ENCODE measurements at regions not wholly inside any gene's neighbourhood (a gene's known extent, or its start where the extent isn't known, plus 50 kb on each side); places are given as distances from the start of the nearest gene placed in this dataset.

GRCh38 chr16:72645538-72645937 is 402.4 kb downstream of the ZFHX3 start:
- no peak for DNase-seq (ENCODE audit: low spot score)
- Histone ChIP-seq H3K4me2 (no peak overlapping the region), H3K36me3 (replicated peaks; ENCODE audit: insufficient read depth, low read depth) (no peaks in the 10 kb centered on the region), H3K27ac (no peak overlapping the region), H3K4me1 (ENCODE audit: insufficient read depth) (no peaks in the 10 kb centered on the region), H2AFZ (no peak overlapping the region), H3K9me3 (ENCODE audit: low read depth) (peaks cover 2% of the 10 kb centered on the region), H4K20me1 (ENCODE audit: insufficient read depth, poor library complexity, severe bottlenecking) (no peaks in the 10 kb centered on the region), H3K79me2 (no peaks in the 10 kb centered on the region), H3K27me3 (no peaks in the 10 kb centered on the region), H3K4me3 (no peak overlapping the region), H3K9me2 (replicated peaks; ENCODE audit: insufficient read depth) (no peaks in the 10 kb centered on the region)
- no peak for TF ChIP-seq EZH2phosphoT487 (IDR thresholded peaks at IDR 0.05; ENCODE audit: low read depth, severe bottlenecking, unreplicated experiment)
- no peak for TF ChIP-seq EZH2 (IDR thresholded peaks at IDR 0.05; ENCODE audit: borderline replicate concordance)
- TF ChIP-seq CTCF (IDR thresholded peaks at IDR 0.05; ENCODE audit: poor library complexity): no peak
- 75% methylated on average over 3 of the region's 3 CpGs for WGBS (ENCODE audit: low lambda C conversion rate, missing lambda C conversion rate)

- Histone ChIP-seq H3K36me3 (replicated peaks; ENCODE audit: insufficient read depth, low read depth) (no peaks in the 10 kb centered on the region), H3K27me3 (no peaks in the 10 kb centered on the region), H3K4me1 (ENCODE audit: insufficient read depth) (no peaks in the 10 kb centered on the region), H3K27ac (no peak overlapping the region), H3K4me3 (no peak overlapping the region), H4K20me1 (ENCODE audit: insufficient read depth, poor library complexity, severe bottlenecking) (no peaks in the 10 kb centered on the region), H2AFZ (no peak overlapping the region), H3K9me3 (ENCODE audit: low read depth) (peaks cover 3% of the 10 kb centered on the region), H3K9me2 (replicated peaks; ENCODE audit: insufficient read depth) (no peaks in the 10 kb centered on the region), H3K4me2 (no peak overlapping the region), H3K79me2 (no peaks in the 10 kb centered on the region)
- TF ChIP-seq EZH2 (IDR thresholded peaks at IDR 0.05; ENCODE audit: borderline replicate concordance) (no peak), EZH2phosphoT487 (IDR thresholded peaks at IDR 0.05; ENCODE audit: low read depth, severe bottlenecking, unreplicated experiment) (no peak), CTCF (IDR thresholded peaks at IDR 0.05; ENCODE audit: poor library complexity) (no peak)
- no peak for DNase-seq (ENCODE audit: low spot score)
Measured at GRCh38 chr16:72644911-72645310, 403.0 kb downstream of the ZFHX3 start.

- no peak for DNase-seq (ENCODE audit: low spot score)
- 91% methylated on average over 1 of the region's 1 CpG for WGBS (ENCODE audit: low lambda C conversion rate, missing lambda C conversion rate)
Measured at GRCh38 chr16:72639494-72639893, 408.4 kb downstream of the ZFHX3 start.

More at GRCh38 chr16:72639494-72639893, 408.4 kb downstream of the ZFHX3 start:
- TF ChIP-seq CTCF (IDR thresholded peaks at IDR 0.05; ENCODE audit: poor library complexity) (no peak), EZH2 (IDR thresholded peaks at IDR 0.05; ENCODE audit: borderline replicate concordance) (no peak), EZH2phosphoT487 (IDR thresholded peaks at IDR 0.05; ENCODE audit: low read depth, severe bottlenecking, unreplicated experiment) (no peak)
- Histone ChIP-seq H3K4me2 (no peak overlapping the region), H3K4me1 (ENCODE audit: insufficient read depth) (no peaks in the 10 kb centered on the region), H3K79me2 (no peaks in the 10 kb centered on the region), H3K27ac (no peak overlapping the region), H3K27me3 (no peaks in the 10 kb centered on the region), H2AFZ (no peak overlapping the region), H3K9me3 (ENCODE audit: low read depth) (peaks cover 12% of the 10 kb centered on the region), H4K20me1 (ENCODE audit: insufficient read depth, poor library complexity, severe bottlenecking) (no peaks in the 10 kb centered on the region), H3K4me3 (no peak overlapping the region), H3K36me3 (replicated peaks; ENCODE audit: insufficient read depth, low read depth) (no peaks in the 10 kb centered on the region), H3K9me2 (replicated peaks; ENCODE audit: insufficient read depth) (no peaks in the 10 kb centered on the region)

Data from hepatocyte (in vitro differentiated cells).